HG03439 (cell line): ENCODE measurements at regions not wholly inside any gene's neighbourhood (a gene's known extent, or its start where the extent isn't known, plus 50 kb on each side); places are given as distances from the start of the nearest gene placed in this dataset.
A peak's percentile ranks its signal among the peaks of the same experiment; 100 is the strongest.

Source experiments
- ATAC-seq: cut with Tn5 transposase; IDR thresholded peaks from one replicate; pipeline ENCODE4 v1.9.1; 2021; ENCODE audit warnings: mild to moderate bottlenecking, moderate library complexity; ENCODE audit not compliant: unreplicated experiment

DNA sequence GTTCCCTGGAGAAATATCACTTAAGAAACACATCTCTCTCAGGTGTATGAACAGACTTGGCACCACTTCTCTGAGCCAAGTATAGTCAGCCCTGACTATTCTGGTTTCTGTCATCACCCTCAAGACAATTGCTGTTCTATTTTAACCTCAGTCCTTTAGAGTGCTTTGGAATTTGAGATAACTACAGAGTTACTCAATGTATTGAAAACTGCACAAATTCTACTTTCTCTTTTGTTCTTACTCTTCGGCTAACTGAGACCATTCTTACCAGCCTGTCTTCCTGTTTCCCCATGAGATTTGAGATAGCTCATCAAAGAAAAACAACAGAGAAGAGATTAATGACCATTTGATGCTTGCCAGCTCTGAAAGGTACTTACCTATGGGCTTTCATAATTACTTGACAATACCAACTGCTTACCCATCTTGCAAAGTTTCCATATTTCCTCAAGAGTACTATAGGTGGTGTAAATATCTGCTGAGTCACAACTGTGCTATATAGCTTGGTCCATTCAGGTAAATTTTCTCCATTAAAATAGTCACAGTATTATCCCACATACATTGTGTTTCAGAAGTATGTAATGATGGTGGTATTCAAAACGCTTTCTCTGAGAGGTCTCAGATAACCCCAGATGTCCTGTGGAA lies 467.5 kb upstream of the CHST9 start:
- peak; percentile 84 for ATAC-seq

DNA sequence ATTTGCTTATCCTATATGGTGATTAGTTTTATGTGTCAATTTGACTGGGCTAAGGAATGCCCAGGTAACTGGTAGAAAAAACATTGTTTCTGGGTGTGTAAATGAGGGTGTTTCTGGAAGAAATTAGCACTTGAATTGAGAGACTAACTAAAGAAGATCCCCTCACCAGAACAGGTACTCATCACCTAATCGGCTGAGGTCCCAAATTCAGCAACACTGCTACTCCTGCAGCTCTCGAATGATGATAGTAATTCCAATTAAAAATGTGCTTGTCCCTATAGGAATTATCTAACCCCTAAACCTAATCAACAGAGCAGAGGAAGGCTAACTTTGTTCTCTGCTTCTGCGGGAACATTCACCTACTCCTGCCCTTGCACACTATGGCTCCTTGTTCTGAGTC lies 464.5 kb upstream of the CHST9 start:
- no peak for ATAC-seq

DNA sequence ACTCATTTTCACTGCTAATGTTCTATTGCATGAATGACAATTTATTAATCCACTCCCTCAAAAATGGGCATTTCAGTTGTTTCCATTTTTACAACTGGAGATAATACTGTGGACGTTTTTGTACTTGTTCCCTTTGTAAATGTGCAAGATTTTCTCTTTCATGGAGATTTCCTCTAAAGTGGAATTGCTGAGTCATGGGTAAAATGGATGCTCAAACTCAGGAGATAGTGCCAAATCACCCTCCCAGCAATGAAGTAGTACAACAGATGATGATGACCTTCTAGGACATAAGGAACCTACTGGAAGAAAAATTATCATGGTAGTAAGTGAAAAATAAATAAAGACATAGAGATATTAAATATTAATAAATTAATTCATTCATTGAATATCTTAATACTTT lies 460.8 kb upstream of the CHST9 start:
- no peak for ATAC-seq

DNA sequence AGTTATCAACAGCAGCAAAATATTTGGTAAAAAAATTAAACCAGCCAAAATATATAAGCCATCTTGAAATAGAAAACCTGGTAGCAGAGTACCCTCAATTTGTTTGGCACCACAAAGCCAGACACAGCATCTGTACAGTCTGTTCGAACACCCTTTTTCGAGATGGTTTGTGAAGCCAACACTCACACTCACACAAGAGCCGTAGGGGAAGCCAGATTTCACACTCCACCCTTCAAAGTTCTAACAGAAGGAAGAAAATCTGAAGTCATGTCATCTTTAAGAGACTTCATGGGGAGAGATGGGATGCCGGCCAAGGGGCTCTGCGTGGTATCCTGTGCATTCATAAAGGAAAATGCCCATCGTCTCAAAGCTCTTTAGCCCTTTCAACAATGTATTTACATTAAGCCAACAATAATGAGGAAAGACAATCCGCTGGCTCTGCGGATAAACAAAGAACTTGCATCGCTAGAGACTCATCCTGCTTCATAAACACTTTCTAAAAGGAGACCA lies 451.5 kb upstream of the CHST9 start:
- ATAC-seq: no peak

DNA sequence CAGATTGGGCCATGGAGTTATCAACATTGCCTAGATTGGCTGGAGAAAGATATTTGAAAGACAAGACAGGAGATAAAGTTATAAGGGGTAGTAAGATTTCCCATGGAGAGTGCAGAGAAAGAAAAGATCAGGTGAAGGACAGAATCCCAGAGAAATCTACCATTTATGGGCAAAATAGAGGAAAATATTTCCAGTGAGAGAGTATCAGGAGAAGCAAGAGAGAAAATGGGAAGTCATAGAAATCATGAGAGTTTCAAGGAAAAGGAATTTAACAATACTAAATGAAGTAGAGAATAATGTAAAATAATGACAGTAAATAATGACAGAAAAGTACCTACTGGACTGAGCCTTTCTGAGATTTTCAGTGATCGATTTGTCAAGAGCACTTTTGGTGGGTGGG lies 447.6 kb upstream of the CHST9 start:
- ATAC-seq: no peak

DNA sequence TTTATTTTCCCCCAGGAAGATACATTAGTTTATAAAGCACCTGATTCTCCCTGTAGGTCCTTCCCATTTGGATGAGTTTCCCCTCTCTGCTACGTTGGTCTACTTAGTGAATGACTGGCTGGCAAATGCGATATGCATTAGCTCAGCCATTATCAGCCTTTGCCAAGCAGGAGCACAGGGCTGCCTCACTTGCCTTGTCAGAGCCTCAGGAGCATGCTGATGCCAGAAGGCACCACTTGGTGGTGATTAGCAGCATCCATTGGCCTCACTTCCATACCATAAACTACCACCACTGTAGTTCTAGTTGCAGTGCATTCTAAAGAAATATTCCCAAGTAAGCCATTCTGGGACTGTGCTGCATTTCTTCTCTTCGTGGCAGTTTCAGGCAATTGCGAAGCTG lies 442.8 kb upstream of the CHST9 start:
- ATAC-seq: no peak

DNA sequence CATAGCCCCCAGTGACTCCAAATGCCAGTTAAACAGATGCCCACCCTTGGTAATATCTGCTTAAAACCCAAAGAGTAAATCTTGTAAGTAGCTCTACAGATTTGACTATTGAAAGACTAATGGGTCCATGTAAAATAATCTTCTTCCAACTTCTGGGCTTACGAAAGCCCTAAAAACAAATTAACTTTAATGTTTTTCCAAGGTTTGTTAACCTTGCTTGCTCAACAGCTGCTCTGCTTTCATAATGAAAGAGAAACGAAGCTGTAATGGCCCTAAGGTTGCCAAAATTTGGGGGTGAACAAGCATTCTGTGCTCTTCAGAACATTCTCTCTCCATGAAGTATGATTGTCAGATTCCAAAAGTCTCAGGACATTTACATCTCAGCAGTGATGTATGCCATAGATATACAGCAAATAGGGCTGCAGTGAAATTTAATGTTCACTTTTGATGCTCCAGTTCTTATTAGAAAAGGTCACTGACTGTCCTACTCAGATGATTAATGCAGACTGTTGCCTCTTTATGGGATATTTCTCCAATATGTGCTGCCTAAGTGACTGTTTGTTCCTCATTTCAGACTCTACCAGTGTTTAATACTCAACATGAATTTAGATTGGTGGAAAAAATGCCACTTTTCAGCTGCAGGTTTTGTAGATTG lies 436.3 kb upstream of the CHST9 start:
- ATAC-seq: no peak

DNA sequence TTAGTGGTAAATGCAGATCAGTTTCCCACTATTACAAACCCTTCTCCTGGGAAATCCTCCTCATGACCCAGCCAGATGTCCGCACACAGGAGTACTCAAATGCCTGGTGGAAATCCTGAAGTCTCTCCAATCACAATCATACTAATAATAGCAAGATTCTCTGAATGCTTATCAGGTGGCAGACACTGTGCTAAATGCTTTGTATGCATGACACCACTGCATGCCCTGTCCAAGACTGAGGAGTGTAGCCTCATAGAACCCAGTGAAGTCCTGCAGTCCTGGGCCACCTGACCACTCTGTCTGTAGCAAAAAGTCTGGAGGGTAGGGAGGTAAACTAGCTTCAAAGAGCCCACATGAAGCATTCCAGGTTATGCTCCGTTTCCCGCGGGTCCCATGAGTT lies 434.8 kb upstream of the CHST9 start:
- ATAC-seq: no peak

DNA sequence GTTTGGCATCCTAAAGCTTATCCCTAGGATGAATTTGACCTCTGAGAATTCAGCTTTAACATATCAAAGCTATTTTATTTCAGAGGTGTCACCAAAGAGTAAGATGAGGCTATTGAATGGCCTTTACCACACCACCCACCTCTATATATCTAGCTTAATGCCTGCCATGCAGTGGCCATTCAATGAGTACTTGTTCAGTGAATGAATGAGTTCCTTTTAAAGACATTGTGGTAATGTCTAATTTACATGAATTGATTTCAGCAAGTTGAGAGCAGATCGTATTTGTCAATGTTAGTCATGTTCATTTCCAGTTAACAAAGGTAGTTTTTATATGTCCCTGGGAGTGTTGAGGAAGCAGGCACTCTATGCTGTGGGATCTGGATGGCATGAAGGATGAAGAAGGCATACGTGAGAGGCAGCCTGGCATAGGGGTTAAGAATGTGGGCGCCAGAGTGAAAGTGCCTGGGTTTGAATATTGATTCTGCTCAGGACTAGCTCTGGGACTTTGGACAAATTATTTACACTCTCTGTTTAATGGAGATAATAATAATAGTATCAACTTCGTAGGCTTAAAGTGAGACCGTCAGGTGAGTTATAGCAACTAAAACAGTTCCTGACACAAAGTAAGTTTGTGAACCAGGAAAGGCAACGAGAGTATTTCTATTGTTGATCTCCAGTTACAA lies 434.1 kb upstream of the CHST9 start:
- ATAC-seq: no peak

DNA sequence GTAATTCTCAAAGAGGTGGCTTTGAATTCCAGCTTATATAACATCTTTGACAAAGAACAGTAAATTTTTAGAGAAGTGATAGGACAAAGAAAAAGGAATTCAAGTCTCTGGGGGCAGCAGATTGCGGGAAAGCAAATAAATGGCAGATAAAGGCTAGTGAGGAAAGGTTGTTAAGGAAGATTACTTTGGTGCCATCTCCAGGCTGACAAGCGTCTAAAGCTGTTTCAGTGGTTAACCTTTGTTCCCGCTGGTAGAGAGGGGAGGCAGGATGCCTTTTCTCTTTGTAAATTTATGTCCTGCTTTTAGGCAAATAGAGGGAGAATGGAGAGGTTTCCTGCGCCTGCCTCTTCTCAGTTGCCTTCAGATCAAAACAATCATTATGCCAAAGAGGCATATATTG lies 431.2 kb upstream of the CHST9 start:
- no peak for ATAC-seq

DNA sequence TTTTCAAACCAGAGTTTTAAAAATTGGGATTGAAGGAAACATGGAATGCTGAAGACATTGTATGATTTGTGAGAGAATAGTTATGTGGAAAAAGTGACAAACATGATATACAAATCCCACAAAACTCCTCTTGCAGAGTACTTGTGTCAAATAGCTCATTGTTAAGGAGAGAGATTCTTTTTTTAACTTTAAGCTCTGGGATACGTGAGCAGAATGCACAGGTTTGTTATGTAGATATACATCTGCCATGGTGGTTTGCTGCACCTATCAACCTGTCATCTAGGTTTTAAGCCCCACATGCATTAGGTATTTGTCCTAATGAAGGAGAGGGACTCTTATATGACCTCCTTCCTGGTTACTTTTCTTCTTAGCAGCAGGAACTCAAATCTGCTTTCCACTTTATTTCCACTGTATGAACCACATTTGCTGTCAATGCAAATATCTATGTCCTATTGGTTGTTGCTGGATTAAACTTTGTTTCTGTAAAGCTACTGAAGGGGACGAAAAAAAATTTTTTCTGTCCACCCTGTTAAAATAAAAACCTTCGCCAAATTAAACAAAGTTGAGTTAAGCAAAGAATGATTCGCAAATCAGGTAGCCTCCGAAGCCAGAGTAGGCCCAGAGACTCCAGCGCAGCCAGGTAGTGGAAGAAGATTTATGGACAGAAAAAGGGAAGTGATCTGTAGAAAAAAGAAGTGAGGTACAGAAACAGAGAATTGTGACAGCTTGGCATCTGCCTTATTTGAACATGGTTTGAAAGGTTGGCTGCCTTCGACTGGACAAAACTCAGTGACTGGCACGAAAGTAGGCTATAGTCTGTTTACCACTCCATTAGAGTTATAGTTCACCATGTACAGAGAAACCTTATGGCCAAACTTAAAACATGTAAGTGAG lies 430.1 kb upstream of the CHST9 start:
- no peak for ATAC-seq

DNA sequence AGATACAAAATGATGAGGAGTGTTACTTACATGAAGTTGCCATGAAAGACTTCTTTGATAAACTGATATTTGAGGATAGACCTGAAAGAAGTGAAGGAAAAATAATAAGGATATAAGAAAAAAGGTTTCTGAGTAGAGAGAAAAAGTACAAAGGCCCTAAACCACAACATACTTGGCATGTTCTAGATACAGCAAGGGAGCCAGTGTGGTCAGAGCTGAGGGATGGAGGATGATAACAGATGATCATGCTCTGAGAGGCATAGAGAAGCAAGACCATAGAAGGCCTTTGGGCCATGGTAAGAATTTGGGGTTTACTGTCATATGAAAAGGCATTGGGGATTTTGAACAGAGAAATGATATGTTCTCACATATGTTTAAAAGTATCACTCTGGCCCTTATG lies 424.1 kb upstream of the CHST9 start:
- no peak for ATAC-seq

DNA sequence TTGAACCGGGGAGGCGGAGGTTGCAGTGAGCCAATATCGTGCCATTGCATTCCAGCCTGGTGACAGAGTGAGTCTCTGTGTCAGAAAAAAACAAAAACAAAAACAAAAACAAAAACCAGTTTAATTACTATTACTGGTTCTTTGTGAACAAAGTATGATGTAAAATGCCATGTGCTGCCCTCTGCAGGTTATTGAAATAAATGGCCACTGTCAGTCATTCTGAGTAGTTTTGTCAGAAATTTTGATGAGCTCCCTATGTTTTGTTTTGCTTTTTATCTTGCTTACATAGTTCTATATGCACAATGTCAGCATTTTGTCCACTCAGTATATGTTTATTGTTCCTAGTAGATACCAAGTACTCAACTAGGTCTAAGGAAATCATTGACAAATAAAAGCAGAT lies 423.6 kb upstream of the CHST9 start:
- ATAC-seq: no peak

DNA sequence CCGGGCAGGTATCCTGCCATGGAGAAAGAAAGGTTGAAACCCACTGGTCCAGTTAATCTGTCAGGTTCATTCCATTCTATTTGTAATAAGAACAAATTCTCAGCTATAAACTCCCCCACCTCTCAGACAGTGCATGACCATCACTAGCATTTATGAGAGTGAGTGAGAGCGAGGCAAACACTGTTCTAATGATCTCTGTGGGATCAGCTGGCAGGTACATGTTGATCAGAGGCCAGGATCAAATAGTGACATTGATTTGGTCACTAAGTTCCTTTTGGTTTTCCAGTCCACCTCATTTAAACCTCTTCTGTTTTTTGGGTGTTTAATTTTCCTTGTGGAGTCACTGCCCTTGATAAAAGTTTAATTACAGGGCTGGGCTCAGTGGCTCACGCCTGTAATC lies 423.1 kb upstream of the CHST9 start:
- no peak for ATAC-seq

DNA sequence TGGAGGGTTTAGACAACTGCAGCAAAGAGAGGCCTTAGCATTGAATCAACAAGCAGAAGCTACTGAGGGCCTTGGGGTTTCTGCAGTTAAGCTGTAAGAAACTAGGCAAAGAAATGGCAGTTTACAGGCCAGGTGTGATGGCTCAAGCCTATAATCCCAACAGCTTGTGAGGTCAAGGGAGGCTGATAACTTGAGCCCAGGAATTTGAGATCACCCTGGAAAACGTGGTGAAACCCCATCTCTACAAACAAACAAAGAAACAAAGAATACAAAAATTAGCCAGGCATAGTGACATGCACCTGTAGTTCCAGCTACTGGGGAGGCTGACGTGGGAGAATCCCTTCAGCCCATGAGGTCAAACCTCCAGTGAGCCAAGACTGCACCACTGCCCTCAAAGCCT lies 421.6 kb upstream of the CHST9 start:
- ATAC-seq: no peak

DNA sequence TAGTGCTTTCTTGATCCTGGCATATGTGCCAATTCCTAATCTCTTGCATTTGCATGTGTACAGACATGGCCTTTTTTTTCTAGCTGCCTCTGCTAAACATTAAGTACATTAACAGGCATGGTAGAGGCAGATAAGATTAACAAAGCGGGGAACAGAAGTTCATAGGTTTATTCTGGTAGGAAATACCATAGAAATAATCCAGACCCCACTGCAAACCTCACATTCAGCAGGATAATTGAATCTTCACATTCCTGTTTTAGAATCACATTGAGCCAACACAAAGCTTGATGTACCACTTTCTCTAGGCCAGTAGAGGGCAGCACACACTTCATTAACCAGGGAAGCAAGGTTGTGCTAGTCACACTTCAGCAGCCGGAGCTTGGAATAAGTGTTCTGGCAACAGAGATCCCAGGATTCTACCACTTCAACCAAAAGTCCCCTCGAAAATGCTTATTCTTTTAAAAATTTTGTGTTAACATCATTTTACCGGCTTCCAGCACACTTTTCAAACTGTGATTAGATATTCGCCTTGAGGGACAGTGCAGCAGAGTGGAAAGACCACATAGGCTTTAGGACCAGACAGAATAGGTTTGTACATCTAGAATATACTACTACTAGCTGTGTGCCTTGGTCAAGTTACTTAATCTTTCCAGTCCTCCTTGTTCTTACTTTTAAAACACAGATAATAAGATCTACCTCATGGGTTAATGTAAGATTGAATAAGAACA lies 420.2 kb upstream of the CHST9 start:
- peak; percentile 78 for ATAC-seq

DNA sequence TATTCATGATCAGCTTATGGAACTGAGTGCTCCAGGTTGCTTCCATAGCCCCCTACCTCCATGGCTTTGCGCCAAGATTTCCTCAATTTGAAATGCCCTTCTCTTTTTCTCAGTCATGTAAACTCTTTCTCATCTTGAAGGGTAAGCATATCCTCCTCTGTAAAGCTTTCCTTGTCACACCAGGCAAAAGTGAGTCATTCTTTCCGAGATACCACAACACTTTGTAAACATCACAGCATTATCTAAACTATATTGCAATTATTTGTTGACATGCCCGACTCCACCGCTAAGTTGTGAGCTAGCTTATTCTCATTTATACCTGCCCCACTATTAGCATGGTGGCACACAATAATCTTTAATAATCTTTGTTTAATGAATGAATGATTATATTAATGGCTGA lies 419.5 kb upstream of the CHST9 start:
- ATAC-seq: no peak

DNA sequence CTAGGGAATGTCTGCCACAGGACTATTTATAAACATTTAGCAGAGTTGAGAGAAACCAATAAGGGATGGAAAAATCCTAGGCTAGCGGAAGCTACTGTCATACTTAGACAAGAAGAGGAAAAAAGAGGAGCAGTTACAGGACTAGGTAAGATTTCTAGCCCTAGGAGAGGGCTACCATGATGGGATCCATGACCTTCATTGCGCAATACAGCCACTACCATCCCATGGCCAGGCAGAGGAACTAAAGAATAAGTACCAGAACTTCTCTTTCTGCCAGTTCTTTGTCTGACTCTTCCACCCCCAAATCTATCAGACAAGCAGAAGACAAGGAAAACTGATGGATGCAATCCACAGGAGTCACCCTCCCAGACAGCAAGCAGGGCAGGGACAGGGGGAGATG lies 417.0 kb upstream of the CHST9 start:
- no peak for ATAC-seq

DNA sequence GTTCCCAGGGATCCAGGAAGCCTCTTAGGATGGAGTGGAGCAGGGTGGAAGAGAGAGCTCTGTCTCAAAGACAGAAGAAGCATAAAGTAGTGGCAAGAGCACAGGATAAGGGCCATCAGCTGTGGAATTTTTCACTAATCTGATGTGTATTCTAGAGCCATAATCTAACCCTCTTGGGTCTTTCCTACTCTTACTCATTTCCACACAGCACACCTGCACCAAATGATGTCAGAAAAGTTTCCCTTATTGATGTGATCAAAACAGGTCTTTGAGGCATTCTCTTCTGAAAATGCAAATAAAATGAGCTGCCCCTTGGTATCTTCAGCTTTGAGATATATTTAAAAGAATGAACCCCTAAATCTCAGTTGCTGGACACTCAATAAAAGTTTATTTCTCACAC lies 415.1 kb upstream of the CHST9 start:
- no peak for ATAC-seq

DNA sequence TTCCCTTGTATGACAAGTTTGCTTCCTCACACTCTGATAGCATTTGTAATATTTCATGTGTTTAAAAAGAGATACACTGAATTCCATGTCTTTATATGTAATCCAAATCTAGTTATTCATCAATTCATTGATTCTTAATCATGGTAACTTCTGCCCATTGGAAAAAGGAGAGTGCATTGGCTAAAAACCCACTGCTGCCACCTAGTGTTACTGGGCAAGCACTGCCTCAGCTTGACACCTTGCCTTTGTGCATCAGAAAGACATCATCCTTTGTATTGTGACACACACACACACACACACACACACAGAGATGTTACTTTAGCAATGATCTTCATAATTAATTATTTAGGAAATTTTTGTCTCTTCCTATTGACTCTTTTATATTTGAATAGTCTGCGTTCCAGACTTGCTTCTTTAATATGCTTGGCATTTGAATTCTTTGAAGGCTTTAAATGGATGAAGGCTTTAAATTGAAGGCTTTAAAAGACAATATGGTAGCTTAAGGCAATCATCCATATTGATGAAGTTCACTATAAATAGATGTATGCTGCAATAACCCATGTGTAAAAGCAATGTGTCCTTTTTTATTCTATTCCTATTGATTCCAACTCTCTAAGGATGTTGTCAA lies 414.2 kb upstream of the CHST9 start:
- peak; percentile 85 for ATAC-seq
